HepG2 (cell line): ENCODE measurements at regions not wholly inside any gene's neighbourhood (a gene's known extent, or its start where the extent isn't known, plus 50 kb on each side); places are given as distances from the start of the nearest gene placed in this dataset.

Source experiments
- CEBPZ ChIP-seq: IDR thresholded peaks from 2 replicates; pipeline ENCODE4 v1.6.1; 2012; ENCODE audit warnings: low read length, improper control_type of control experiment
- EZH2 ChIP-seq: conservative IDR thresholded peaks from 2 replicates; pipeline ENCODE4 v1.6.1; 2012; ENCODE audit warnings: mild to moderate bottlenecking, low read depth, low read length, moderate library complexity
- GFI1 ChIP-seq: sonication (generic); formaldehyde crosslinking; IDR thresholded peaks from 2 replicates; pipeline ENCODE4 v1.5.0; 2020; ENCODE audit warnings: missing genetic modification reagents, mild to moderate bottlenecking, borderline replicate concordance
- HMGXB4 ChIP-seq, 2 experiments: sonication (generic) in 1 of 2; formaldehyde crosslinking in 1 of 2; IDR thresholded peaks; 2 replicates each; pipeline versions ENCODE4 v1.4.0 to v1.6.1; 2018 to 2020; ENCODE audit warnings: missing genetic modification reagents in 2 of 2, borderline replicate concordance in 1 of 2, low read depth in 1 of 2, mild to moderate bottlenecking in 1 of 2, missing biosample characterization in 1 of 2
- HOXA5 ChIP-seq: sonication (generic); formaldehyde crosslinking; IDR thresholded peaks from 2 replicates; pipeline ENCODE4 v1.4.0; 2020; ENCODE audit warnings: missing genetic modification reagents
- ISX ChIP-seq: sonication (generic); formaldehyde crosslinking; conservative IDR thresholded peaks from 2 replicates; pipeline ENCODE4 v1.5.0; 2020; ENCODE audit warnings: missing genetic modification reagents
- JARID2 ChIP-seq: sonication (generic); formaldehyde crosslinking; IDR thresholded peaks from 2 replicates; pipeline ENCODE4 v1.8.1; 2023; ENCODE audit warnings: missing genetic modification reagents, inconsistent platforms; ENCODE audit not compliant: insufficient replicate concordance
- SIX4 ChIP-seq: sonication (generic); formaldehyde crosslinking; IDR thresholded peaks from 2 replicates; pipeline ENCODE4 v1.4.0; 2020; ENCODE audit warnings: missing genetic modification reagents
- ZBTB1 ChIP-seq: sonication (generic); formaldehyde crosslinking; IDR thresholded peaks from 2 replicates; pipeline ENCODE4 v1.4.0; 2020; ENCODE audit warnings: missing genetic modification reagents, borderline replicate concordance
- ZNF296 ChIP-seq: sonication (generic); formaldehyde crosslinking; conservative IDR thresholded peaks from 2 replicates; pipeline ENCODE4 v1.5.0; 2020; ENCODE audit warnings: mild to moderate bottlenecking, missing genetic modification reagents
- ZNF33B ChIP-seq: sonication (generic); formaldehyde crosslinking; IDR thresholded peaks from 2 replicates; pipeline ENCODE4 v1.5.1; 2020; ENCODE audit warnings: mild to moderate bottlenecking, missing genetic modification reagents
- ZNF615 ChIP-seq: sonication (generic); formaldehyde crosslinking; IDR thresholded peaks from 2 replicates; pipeline ENCODE4 v1.5.0; 2020; ENCODE audit warnings: mild to moderate bottlenecking, missing genetic modification reagents, borderline replicate concordance
- ZNF777 ChIP-seq: sonication (generic); formaldehyde crosslinking; IDR thresholded peaks from 2 replicates; pipeline ENCODE4 v1.4.0; 2020; ENCODE audit warnings: missing genetic modification reagents
- ZNF850 ChIP-seq: sonication (generic); formaldehyde crosslinking; conservative IDR thresholded peaks from 2 replicates; pipeline ENCODE4 v1.9.0; 2021; ENCODE audit warnings: mild to moderate bottlenecking, missing genetic modification reagents
- ZNF883 ChIP-seq: sonication (generic); formaldehyde crosslinking; IDR thresholded peaks from 2 replicates; pipeline ENCODE4 v1.5.1; 2020; ENCODE audit warnings: mild to moderate bottlenecking, missing genetic modification reagents; ENCODE audit errors: not compliant biosample characterization

GRCh38 chr5:58356662-58357061, 103.2 kb downstream of the PLK2 start (continued):
- no peak for TF ChIP-seq EZH2
- no peak for TF ChIP-seq HMGXB4 (CRISPR knock-in tag; IDR thresholded peaks at IDR 0.05; ENCODE audit: borderline replicate concordance in 1 of 2, low read depth in 1 of 2)
- TF ChIP-seq ZBTB1 (CRISPR knock-in tag), result no peak
- no peak for TF ChIP-seq ZNF883 (CRISPR knock-in tag)
- no peak for TF ChIP-seq GFI1 (CRISPR knock-in tag)
- TF ChIP-seq ZNF33B, result no peak
- TF ChIP-seq ZNF850, result no peak
- no peak for TF ChIP-seq ISX
- no peak for TF ChIP-seq ZNF615 (CRISPR knock-in tag)
- no peak for TF ChIP-seq SIX4 (CRISPR knock-in tag)
- no peak for TF ChIP-seq CEBPZ
- TF ChIP-seq HOXA5 (CRISPR knock-in tag), result no peak
- no peak for TF ChIP-seq ZNF296 (CRISPR knock-in tag)
- no peak for TF ChIP-seq JARID2 (CRISPR knock-in tag)
- no peak for TF ChIP-seq ZNF777
